Testis (tissue), 2 donors: ENCODE measurements at regions not wholly inside any gene's neighbourhood (a gene's known extent, or its start where the extent isn't known, plus 50 kb on each side); places are given as distances from the start of the nearest gene placed in this dataset.
"Not testable (repeated sequence)": the region's sequence is repeated elsewhere in the genome, so short reads cannot be mapped to it uniquely, and the experiment has no call there.

Source experiments
- POLR2A ChIP-seq: fragments of 450-650 bp; IDR thresholded peaks from one replicate; pipeline ENCODE4 v1.6.1; 2017; ENCODE audit warnings: antibody characterized with exemption, mild to moderate bottlenecking, moderate library complexity
- TF ChIP-seq, protein P1 (sequence below), 3 experiments: fragments of 450-650 bp in 2 of 3; fragments of 200-600 bp in 1 of 3; sonication (generic) in 1 of 3; IDR thresholded peaks; one replicate each; pipeline ENCODE4 v1.5.1; 2016 to 2019; ENCODE audit warnings: antibody characterized with exemption in 3 of 3, mild to moderate bottlenecking in 2 of 3, moderate library complexity in 1 of 3

GRCh38 chr6:57984575-57984974 lies 667.1 kb downstream of the PRIM2 start:
- TF ChIP-seq, protein P1, sequence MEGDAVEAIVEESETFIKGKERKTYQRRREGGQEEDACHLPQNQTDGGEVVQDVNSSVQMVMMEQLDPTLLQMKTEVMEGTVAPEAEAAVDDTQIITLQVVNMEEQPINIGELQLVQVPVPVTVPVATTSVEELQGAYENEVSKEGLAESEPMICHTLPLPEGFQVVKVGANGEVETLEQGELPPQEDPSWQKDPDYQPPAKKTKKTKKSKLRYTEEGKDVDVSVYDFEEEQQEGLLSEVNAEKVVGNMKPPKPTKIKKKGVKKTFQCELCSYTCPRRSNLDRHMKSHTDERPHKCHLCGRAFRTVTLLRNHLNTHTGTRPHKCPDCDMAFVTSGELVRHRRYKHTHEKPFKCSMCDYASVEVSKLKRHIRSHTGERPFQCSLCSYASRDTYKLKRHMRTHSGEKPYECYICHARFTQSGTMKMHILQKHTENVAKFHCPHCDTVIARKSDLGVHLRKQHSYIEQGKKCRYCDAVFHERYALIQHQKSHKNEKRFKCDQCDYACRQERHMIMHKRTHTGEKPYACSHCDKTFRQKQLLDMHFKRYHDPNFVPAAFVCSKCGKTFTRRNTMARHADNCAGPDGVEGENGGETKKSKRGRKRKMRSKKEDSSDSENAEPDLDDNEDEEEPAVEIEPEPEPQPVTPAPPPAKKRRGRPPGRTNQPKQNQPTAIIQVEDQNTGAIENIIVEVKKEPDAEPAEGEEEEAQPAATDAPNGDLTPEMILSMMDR (IDR thresholded peaks at IDR 0.05) = not testable (repeated sequence)
- TF ChIP-seq POLR2A = not testable (repeated sequence)
